AG04449 (cell line): ENCODE measurements at regions not wholly inside any gene's neighbourhood (a gene's known extent, or its start where the extent isn't known, plus 50 kb on each side); places are given as distances from the start of the nearest gene placed in this dataset.

Source experiments
- CTCF ChIA-PET: fragments of 350-600 bp; formaldehyde crosslinking; extraction: SDS; loops from one replicate; lab custom pipeline; 2021; ENCODE audit warnings: antibody characterized with exemption; lab: Yijun Ruan, JAX
- POLR2A ChIA-PET: fragments of 400-600, 350-600 bp; formaldehyde crosslinking; extraction: SDS; loops from one replicate; lab custom pipeline; 2020; ENCODE audit warnings: antibody characterized with exemption, inconsistent platforms; lab: Yijun Ruan, JAX
- DNase-seq: peaks from one replicate; pipeline ENCODE4 v3.0.0-alpha.2; 2010; ENCODE audit warnings: low read depth, low spot score
- H3K4me3 ChIP-seq: 2 replicates; pipeline ENCODE4 v1.5.1; 2011; ENCODE audit warnings: low read depth, mild to moderate bottlenecking, control low read depth, low read length
- TF ChIP-seq, protein P1 (sequence below): IDR thresholded peaks from one replicate; pipeline ENCODE4 v1.5.1; 2011; ENCODE audit warnings: mild to moderate bottlenecking, moderate library complexity, low read length, control low read depth, inconsistent platforms; ENCODE audit not compliant: insufficient read depth; ENCODE audit errors: missing control alignments

DNA sequence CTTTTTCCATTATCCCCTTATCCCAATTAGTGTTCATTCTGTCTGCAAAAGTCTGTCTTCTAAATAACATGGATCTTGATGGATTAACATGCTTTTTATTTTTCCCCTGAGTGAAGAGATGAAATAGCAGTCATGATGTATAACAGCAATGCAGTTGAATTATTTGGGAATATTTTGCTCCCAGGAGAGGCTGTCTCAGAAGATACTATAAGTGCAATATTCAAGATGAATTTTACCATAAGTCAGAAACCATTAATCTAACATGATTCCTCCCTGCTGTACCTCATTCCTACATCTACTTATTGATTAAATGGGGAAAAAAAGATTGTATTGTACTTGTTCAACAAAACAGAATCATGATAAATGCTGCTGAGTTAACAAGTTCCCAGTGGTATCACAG, 233.2 kb upstream of the KCNIP4 start:
- no peak overlapping the region for H3K4me3 ChIP-seq
- CTCF ChIA-PET: no interaction called here
- DNase-seq: no peak
- POLR2A ChIA-PET: no interaction called here
- TF ChIP-seq, protein P1, sequence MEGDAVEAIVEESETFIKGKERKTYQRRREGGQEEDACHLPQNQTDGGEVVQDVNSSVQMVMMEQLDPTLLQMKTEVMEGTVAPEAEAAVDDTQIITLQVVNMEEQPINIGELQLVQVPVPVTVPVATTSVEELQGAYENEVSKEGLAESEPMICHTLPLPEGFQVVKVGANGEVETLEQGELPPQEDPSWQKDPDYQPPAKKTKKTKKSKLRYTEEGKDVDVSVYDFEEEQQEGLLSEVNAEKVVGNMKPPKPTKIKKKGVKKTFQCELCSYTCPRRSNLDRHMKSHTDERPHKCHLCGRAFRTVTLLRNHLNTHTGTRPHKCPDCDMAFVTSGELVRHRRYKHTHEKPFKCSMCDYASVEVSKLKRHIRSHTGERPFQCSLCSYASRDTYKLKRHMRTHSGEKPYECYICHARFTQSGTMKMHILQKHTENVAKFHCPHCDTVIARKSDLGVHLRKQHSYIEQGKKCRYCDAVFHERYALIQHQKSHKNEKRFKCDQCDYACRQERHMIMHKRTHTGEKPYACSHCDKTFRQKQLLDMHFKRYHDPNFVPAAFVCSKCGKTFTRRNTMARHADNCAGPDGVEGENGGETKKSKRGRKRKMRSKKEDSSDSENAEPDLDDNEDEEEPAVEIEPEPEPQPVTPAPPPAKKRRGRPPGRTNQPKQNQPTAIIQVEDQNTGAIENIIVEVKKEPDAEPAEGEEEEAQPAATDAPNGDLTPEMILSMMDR: no peak

DNA sequence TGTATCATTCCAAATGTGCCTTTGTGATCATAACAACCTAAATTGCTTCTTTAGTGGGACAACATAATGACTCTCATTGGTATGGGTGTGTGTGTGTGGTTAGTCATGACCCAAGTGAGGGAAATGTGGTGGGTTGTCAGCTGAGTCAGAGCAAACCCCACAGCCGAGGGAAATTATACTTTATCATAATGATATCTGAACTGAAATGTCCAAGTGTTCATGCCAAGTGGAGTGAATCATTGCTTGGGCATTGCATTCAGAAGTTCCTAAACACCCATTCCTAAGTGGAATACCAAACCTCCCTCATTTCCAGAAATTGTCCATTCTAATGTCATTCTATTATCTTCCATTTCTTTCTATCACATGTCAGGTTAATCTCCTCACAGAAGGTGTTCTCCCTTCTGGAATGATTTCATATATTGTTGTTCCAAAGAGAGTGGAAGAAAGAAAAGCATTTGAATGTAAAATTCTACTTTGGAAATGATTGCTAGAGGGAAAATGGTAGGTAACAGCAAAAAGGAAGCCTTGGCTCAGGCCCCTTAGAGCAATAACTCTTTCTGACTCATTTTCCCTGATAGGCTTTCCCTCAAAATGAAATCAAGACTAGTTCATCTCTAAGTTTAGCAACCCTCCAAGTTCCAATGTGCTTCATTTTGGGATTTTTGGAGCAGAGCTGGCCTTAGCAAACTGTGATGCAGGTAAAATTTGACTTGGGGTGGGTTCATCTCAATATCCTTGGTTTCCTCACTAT, 230.7 kb upstream of the KCNIP4 start:
- TF ChIP-seq, protein P1: no peak
- ChIA-PET CTCF (no interaction called here), POLR2A (no interaction called here)
- no peak overlapping the region for H3K4me3 ChIP-seq
- peak; percentile 34 for DNase-seq

DNA sequence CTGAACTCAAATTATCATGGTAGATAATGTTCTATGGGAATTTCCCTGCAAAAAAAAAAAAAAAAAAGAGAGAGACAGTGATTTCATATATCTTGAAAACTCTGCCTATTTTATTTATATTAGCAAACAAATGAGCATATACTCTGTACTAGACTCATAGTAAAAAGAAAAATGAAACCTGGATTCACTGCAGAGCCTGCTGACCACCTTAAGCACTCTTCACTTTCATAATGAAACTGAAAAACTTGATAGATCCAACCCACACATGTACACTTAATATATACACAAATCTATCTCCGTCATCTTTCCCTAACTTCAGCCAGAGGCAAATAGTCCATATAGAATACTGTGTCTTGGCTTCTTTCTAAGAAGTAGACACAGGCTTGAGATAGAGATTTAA, 226.1 kb upstream of the KCNIP4 start:
- TF ChIP-seq, protein P1: no peak
- no peak overlapping the region for H3K4me3 ChIP-seq
- ChIA-PET CTCF (no interaction called here), POLR2A (no interaction called here)
- DNase-seq: no peak

DNA sequence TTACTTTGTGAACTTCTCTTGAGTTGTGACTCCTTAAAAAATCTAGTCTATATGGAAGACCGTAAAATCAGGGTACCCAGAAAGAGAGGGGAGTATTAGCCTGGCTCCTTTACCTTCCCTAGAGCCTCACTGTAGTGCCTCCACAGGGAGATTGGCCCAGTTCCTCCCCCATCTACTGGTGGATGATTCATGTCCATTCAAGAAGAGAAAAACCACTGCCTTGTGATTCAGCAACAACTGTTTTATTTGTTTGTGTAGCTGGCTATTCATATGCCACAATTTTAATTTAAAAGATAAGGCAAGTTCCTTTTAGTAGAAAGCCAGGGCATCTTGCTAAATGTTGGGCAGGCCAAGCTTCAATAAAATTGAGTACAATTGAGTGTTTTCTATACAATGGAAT, 221.8 kb upstream of the KCNIP4 start:
- H3K4me3 ChIP-seq: no peak overlapping the region
- ChIA-PET POLR2A (no interaction called here), CTCF (no interaction called here)
- TF ChIP-seq, protein P1: no peak
- DNase-seq: no peak

DNA sequence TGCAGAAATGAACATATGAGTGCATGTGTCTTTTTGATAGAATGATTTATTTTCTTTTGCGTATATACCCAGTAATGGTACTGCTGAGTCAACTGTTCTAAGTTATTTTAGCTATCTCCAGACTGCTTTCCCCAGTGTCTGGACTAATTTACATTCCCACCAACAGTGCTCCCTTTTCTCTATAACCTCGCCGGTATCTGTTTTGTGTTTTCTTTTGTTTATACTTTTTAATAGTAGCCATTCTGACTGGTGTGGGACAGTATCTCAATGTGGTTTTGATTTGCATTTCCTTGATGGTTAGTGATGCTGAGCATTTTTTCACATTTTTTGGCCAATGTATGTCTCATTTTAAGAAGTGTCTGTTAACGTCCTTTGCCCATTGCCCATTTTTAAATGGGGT, 218.6 kb upstream of the KCNIP4 start:
- DNase-seq: no peak
- TF ChIP-seq, protein P1: no peak
- ChIA-PET CTCF (no interaction called here), POLR2A (no interaction called here)
- no peak overlapping the region for H3K4me3 ChIP-seq

DNA sequence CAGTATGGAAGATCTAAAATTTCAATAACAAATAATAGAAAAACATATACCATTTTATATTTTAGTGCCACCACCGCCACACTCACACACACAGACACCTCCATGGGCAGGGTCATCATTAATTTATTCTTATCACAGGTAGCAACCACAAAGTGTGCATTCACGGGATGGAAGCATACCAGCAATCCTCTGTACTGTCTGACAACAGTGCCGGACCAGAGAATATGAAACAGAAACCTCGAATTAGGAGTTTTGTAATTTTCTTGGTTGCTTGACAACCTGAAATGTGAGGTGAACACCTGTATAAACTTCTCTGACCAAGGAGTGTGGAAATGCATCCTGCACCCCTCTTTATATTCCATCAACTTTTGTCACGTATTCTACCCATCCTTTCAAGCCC, 213.9 kb upstream of the KCNIP4 start:
- TF ChIP-seq, protein P1: no peak
- ChIA-PET CTCF (no interaction called here), POLR2A (no interaction called here)
- H3K4me3 ChIP-seq: no peak overlapping the region
- DNase-seq: no peak
